Ovary (tissue), 7 donors: ENCODE measurements at regions not wholly inside any gene's neighbourhood (a gene's known extent, or its start where the extent isn't known, plus 50 kb on each side); places are given as distances from the start of the nearest gene placed in this dataset.
"Not testable (repeated sequence)": the region's sequence is repeated elsewhere in the genome, so short reads cannot be mapped to it uniquely, and the experiment has no call there.

Experiments
- DNase-seq, 5 donors: peaks; one replicate each; pipeline ENCODE4 v3.0.0-alpha.2; 2019 to 2020
- H3K27ac ChIP-seq, 2 donors: fragments of 200-600 bp; one replicate each; pipeline versions ENCODE4 v1.5.1 to v1.8.0; 2019 to 2022
- H3K27me3 ChIP-seq: fragments of 200-600 bp; one replicate; pipeline ENCODE4 v1.8.0; 2022
- H3K36me3 ChIP-seq: fragments of 200-600 bp; sonication (generic); one replicate; pipeline ENCODE4 v1.5.1; 2019
- H3K4me1 ChIP-seq: one replicate; pipeline ENCODE4 v1.8.1; 2013; ENCODE audit warnings: mild to moderate bottlenecking, moderate library complexity; ENCODE audit not compliant: insufficient read depth
- H3K4me3 ChIP-seq: fragments of 200-600 bp; sonication (generic); one replicate; pipeline ENCODE4 v1.5.1; 2017
- H3K9me3 ChIP-seq, 2 donors: fragments of 200-600 bp in 1 of 2; sonication (generic) in 1 of 2; one replicate each; pipeline versions ENCODE4 v1.5.1 to v1.8.1; 2013 to 2019; ENCODE audit warnings: mild to moderate bottlenecking in 1 of 2, moderate library complexity in 1 of 2
- CTCF ChIP-seq, 3 donors: fragments of 450-650 bp in 2 of 3; fragments of 200-600 bp in 1 of 3; IDR thresholded peaks; one replicate each; pipeline versions ENCODE4 v1.5.1 to v1.8.0; 2016 to 2022; ENCODE audit warnings: antibody characterized with exemption in 3 of 3, mild to moderate bottlenecking in 1 of 3
- EP300 ChIP-seq: sonication (generic); formaldehyde crosslinking; IDR thresholded peaks from one replicate; pipeline ENCODE4 v1.6.1; 2017; ENCODE audit warnings: antibody characterized with exemption
- POLR2A ChIP-seq: fragments of 450-650 bp; IDR thresholded peaks from one replicate; pipeline ENCODE4 v1.6.1; 2017; ENCODE audit warnings: antibody characterized with exemption, mild to moderate bottlenecking, moderate library complexity
- WGBS, 3 donors: extraction: QIAGEN DNeasy Blood & Tissue Kit in 1 of 3; methylation state at CpG; one replicate each; pipeline versions ENCODE4 v1.1.5 to v1.1.7; 2013 to 2017; 5-methylcytosine and 5-hydroxymethylcytosine counted together
- intact Hi-C, 4 donors: fragments of 100-400 bp; cut with DNase I; formaldehyde crosslinking; loops; one replicate each; pipeline versions ENCODE4 v1.11.0 to v1.15.1; 2022 to 2023
- donor health status: DM: no; HTN: no; CAD: no; lungs with moderate emphysema.
- donor health status: DM: no; HTN: no; CAD: no.
- donor health status: Bipolar disorder and iron deficiency.
- donor health status: DM: no; HTN: no; CAD: no.
- donor health status: DM: yes; HTN: yes; CAD: no.

DNA sequence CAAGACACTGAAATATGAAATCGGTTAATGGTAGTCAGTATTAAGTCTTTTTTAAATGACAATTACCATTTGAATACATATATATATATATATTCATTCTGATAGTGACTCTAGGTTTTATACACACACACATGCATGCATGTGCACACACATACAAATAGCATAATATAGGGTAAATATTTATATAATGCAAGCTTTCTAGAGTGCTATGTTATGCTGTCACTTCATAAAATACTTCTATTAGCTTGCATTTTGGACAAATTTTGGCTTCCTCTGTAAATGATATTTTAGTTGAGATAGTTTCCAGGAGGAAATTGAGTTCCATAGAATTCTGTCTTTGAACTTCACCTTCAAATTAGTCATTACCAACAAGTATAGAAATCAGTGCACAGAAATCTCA, 89.9 kb upstream of the EPHA3 start:
- Histone ChIP-seq H3K9me3 (no peaks in the 10 kb centered on the region), H3K4me1 (no peaks in the 10 kb centered on the region), H3K4me3 (no peak overlapping the region), H3K27me3 (no peaks in the 10 kb centered on the region), H3K27ac (no peak overlapping the region), H3K36me3 (no peaks in the 10 kb centered on the region)
- intact Hi-C loops = no loop called here
- TF ChIP-seq CTCF (IDR thresholded peaks at IDR 0.05) (no peak), POLR2A (no peak), EP300 (no peak)
- no peak for DNase-seq
- 87 to 88% (median 87%) methylated on average over 1 of the region's 1 CpG for WGBS, 3 donors

DNA sequence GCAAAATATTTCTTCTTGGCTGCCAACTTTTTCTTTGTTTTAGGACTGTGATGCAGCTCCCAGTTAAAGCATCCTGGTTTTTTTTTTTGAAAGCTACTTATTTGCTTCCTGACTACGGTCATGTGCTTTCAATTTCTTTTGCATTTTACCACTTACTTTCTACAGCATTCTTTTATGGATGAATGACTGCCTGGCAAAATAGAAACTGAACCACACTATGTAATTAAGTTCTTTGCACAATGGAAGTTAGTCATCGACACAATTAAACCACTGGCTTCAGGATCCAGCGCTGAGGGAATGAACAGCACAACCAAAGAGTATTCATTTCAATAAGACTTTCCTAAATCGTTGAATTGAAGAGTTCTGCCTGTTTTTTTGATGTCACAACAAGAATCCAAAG, 82.2 kb upstream of the EPHA3 start:
- H3K4me1 ChIP-seq = no peaks in the 10 kb centered on the region
- H3K27ac ChIP-seq = no peak overlapping the region
- TF ChIP-seq CTCF (IDR thresholded peaks at IDR 0.05) (no peak), EP300 (no peak), POLR2A (no peak)
- H3K36me3 ChIP-seq = no peaks in the 10 kb centered on the region
- WGBS, 3 donors = 75 to 82% (median 78%) methylated on average over 4 of the region's 4 CpGs
- no peaks in the 10 kb centered on the region for H3K27me3 ChIP-seq
- H3K9me3 ChIP-seq = no peaks in the 10 kb centered on the region
- intact Hi-C loops = no loop called here
- no peak for DNase-seq
- H3K4me3 ChIP-seq = no peak overlapping the region

DNA sequence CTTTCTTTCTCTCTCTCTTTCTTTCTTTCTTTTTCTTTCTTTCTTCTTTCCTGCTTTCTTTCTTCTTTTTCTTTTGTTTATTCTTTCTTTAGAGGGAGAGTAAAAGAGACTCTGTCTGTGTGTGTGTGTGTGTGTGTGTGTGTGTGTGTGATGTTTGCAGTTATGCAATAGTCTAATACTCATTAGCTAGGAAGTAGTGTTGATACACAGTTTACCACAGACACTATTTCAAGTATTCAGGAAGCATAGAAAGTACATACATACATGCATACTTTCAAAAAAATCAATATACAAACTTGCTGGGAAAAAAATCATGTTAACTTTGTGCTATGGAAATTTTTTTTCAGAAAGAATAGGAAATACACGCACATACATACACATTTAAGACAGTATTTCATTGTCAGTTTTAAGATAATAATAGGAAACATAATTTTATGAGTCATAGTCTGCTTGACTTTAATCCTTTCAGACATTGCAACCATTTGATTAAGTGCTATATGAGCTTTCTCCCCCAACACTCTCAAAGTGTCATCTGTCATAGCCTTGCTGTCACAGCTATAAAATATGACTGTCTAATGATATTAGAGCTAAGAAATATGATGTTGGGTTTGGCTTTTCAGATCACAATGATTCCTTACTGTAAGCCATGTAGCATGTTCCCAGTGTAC, 74.9 kb upstream of the EPHA3 start:
- no peaks in the 10 kb centered on the region for H3K9me3 ChIP-seq
- no peak for DNase-seq
- no peak overlapping the region for H3K27ac ChIP-seq
- no peaks in the 10 kb centered on the region for H3K36me3 ChIP-seq
- H3K27me3 ChIP-seq = no peaks in the 10 kb centered on the region
- WGBS, 3 donors = 53 to 70% (median 57%) methylated on average over 1 of the region's 1 CpG
- no peaks in the 10 kb centered on the region for H3K4me1 ChIP-seq
- intact Hi-C loops = no loop called here
- TF ChIP-seq CTCF (IDR thresholded peaks at IDR 0.05) (no peak), POLR2A (no peak), EP300 (no peak)
- H3K4me3 ChIP-seq = no peak overlapping the region

DNA sequence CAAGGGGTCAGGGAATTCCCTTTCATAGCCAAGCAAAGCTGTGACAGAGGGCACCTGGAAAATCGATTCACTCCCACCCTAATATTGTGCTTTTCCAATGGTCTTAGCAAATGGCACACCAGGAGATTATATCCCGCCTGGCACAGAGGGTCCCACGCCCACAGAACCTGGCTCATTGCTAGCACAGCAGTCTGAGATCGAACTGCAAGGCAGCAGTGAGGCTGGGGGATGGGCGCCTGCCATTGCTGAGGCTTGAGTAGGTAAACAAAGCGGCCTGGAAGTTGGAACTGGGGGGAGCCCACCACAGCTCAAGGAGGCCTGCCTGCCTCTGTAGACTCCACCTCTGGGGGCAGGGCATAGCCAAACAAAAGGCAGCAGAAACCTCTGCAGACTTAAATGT, 72.7 kb upstream of the EPHA3 start:
- not testable (repeated sequence) for DNase-seq, H3K4me3 ChIP-seq

DNA sequence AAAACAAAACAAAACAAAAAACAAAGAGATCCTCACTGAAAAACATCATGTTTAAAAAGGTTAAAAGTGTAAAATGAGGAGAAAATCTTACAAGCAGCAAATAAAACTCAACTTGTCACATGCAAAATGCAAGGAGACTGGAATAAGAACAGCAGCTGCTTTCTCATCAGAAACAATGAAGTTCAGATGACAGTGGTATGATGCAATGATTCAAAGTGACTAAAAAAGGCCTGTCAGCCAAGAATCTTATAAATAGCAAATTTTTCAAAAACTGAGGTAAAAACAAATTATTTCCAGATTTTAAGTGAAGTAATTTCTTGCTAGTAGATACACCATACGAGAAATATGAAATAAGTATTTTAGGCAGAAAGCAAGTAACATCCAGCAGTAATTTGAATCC, 68.6 kb upstream of the EPHA3 start:
- DNase-seq = no peak
- TF ChIP-seq CTCF (IDR thresholded peaks at IDR 0.05) (no peak), POLR2A (no peak), EP300 (no peak)
- 0 to 48% (median 0%) methylated on average over 1 of the region's 1 CpG for WGBS, 3 donors
- Histone ChIP-seq H3K27me3 (no peaks in the 10 kb centered on the region), H3K9me3 (no peaks in the 10 kb centered on the region), H3K4me1 (no peaks in the 10 kb centered on the region), H3K36me3 (no peaks in the 10 kb centered on the region), H3K4me3 (no peak overlapping the region), H3K27ac (no peak overlapping the region)
- intact Hi-C loops = no loop called here

More for the DNA sequence above, 72.7 kb upstream of the EPHA3 start:
- H3K9me3 ChIP-seq, H3K27me3 ChIP-seq, intact Hi-C loops, H3K36me3 ChIP-seq, H3K27ac ChIP-seq, H3K4me1 ChIP-seq: not testable (repeated sequence)
- WGBS, 3 donors = 80 to 92% (median 86%) methylated on average over 6 of the region's 6 CpGs
